Right lobe of liver (tissue), 6 donors: ENCODE measurements at regions not wholly inside any gene's neighbourhood (a gene's known extent, or its start where the extent isn't known, plus 50 kb on each side); places are given as distances from the start of the nearest gene placed in this dataset.

Experiments
- ATAC-seq, 4 donors: fragments of 200-7000 bp; cut with Tn5 transposase; one replicate each; pipeline ENCODE4 v1.9.1; 2020; ENCODE audit warnings: mild to moderate bottlenecking in 4 of 4, moderate library complexity in 4 of 4
- DNase-seq, 3 donors: peaks; one replicate each; pipeline ENCODE4 v3.0.0-alpha.2; 2020
- H3K27ac ChIP-seq, 3 donors: fragments of 200-600 bp; one replicate each; pipeline ENCODE4 v1.8.0; 2022
- H3K27me3 ChIP-seq, 2 donors: fragments of 200-600 bp; one replicate each; pipeline ENCODE4 v1.8.0; 2022
- H3K36me3 ChIP-seq, 4 donors: fragments of 200-600 bp; sonication (generic) in 1 of 4; one replicate each; pipeline versions ENCODE4 v1.5.1 to v1.8.0; 2017 to 2022; ENCODE audit warnings: control low read depth in 1 of 4
- H3K4me1 ChIP-seq, 4 donors: fragments of 200-600 bp; sonication (generic) in 1 of 4; one replicate each; pipeline versions ENCODE4 v1.5.1 to v1.8.0; 2017 to 2022; ENCODE audit warnings: control low read depth in 1 of 4
- H3K4me3 ChIP-seq, 3 donors: fragments of 200-600 bp; one replicate each; pipeline ENCODE4 v1.8.0; 2022
- H3K9me3 ChIP-seq, 4 donors: fragments of 200-600 bp; sonication (generic) in 1 of 4; one replicate each; pipeline versions ENCODE4 v1.5.1 to v1.8.0; 2017 to 2022; ENCODE audit warnings: control low read depth in 1 of 4
- POLR2A ChIP-seq: fragments of 450-650 bp; IDR thresholded peaks from one replicate; pipeline ENCODE4 v1.6.1; 2017; ENCODE audit warnings: antibody characterized with exemption, mild to moderate bottlenecking
- WGBS: methylation state at CpG from one replicate; pipeline ENCODE4 v1.1.6; 2018; ENCODE audit warnings: low coverage, low lambda C conversion rate; ENCODE audit not compliant: insufficient coverage; ENCODE audit errors: missing lambda C conversion rate; 5-methylcytosine and 5-hydroxymethylcytosine counted together
- intact Hi-C, 2 donors: fragments of 100-400 bp; cut with DNase I; formaldehyde crosslinking; loops; one replicate each; pipeline versions ENCODE4 v1.11.2 to v1.14.1; 2022
- TF ChIP-seq, protein P1 (sequence below), 4 donors: fragments of 200-600 bp in 3 of 4; fragments of 450-650 bp in 1 of 4; IDR thresholded peaks; one replicate each; pipeline versions ENCODE4 v1.5.1 to v1.8.0; 2016 to 2022; ENCODE audit warnings: antibody characterized with exemption in 4 of 4, mild to moderate bottlenecking in 2 of 4
- donor health status: DM: no; HTN: yes; CAD: no.
- donor health status: DM: no; HTN: no; CAD: no.
- donor health status: DM: no; HTN: no; CAD: no.
- donor health status: DM: no; HTN: yes; CAD: no.
- donor health status: DM: no; HTN: yes; CAD: no.

DNA sequence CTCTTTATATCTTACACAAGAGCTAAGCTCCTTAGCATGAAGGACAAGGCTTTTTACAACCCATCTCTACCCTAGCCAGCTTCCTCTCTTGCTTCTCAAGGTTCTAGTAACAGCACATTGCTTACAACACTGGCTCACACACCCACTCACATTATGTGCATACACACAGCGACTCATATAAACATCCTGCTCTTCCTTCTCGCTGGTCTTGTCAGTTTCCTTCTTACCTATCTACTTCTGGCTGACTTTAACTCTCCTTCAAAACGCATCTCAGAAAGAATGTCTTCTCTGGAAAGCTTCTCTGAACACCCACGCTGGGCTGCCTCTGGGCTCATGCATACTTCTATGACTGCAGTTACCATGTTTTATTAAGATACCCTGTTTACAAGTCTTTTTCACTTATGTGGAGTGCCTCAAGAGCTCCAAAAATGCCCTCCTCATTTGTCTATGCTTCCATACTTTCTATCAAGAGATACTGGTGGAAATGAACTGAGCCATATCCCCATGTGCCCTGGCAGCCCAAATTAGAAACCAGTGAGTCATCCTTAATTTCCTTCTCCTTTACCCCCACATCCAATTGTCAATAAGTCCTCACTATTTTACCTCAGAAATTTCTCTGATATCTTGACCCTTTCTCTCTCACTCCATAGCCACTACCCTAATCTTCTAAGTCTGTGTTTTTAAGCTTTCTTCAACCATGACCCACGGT lies 126.9 kb upstream of the KRAS start:
- DNase-seq (no peak), ATAC-seq (peak in 3 of 4 donors; percentile 34 to 46 (median 44))
- no peak for TF ChIP-seq POLR2A
- TF ChIP-seq, protein P1, sequence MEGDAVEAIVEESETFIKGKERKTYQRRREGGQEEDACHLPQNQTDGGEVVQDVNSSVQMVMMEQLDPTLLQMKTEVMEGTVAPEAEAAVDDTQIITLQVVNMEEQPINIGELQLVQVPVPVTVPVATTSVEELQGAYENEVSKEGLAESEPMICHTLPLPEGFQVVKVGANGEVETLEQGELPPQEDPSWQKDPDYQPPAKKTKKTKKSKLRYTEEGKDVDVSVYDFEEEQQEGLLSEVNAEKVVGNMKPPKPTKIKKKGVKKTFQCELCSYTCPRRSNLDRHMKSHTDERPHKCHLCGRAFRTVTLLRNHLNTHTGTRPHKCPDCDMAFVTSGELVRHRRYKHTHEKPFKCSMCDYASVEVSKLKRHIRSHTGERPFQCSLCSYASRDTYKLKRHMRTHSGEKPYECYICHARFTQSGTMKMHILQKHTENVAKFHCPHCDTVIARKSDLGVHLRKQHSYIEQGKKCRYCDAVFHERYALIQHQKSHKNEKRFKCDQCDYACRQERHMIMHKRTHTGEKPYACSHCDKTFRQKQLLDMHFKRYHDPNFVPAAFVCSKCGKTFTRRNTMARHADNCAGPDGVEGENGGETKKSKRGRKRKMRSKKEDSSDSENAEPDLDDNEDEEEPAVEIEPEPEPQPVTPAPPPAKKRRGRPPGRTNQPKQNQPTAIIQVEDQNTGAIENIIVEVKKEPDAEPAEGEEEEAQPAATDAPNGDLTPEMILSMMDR (IDR thresholded peaks at IDR 0.05) = no peak
- WGBS = 51% methylated on average over 5 of the region's 5 CpGs
- intact Hi-C loops = no loop called here
- Histone ChIP-seq H3K36me3 (no peaks in the 10 kb centered on the region), H3K27me3 (no peaks in the 10 kb centered on the region), H3K9me3 (no peaks in the 10 kb centered on the region), H3K27ac (no peak overlapping the region), H3K4me1 (no peaks in the 10 kb centered on the region), H3K4me3 (no peak overlapping the region)

DNA sequence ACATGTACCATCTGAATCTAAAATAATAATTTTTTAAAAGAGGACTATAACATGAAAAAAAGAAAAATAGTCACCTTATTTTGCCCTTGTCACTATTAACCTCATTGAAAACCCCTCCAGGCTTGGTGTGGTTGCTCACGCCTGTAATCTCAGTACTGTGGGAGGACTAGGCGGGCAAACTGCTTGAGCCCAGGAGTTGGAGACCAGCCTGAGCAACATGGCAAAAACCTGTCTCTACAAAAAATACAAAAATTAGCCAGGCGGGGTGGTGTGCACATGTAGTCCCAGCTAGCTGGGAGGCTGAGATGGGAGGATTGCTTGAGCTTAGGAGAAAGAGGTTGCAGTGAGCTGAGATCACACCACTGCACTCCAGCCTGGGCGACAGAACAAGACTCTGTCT lies 126.3 kb upstream of the KRAS start:
- H3K36me3 ChIP-seq = no peaks in the 10 kb centered on the region
- ATAC-seq (no peak), DNase-seq (no peak)
- no peak overlapping the region for H3K27ac ChIP-seq
- intact Hi-C loops = no loop called here
- no peak overlapping the region for H3K4me3 ChIP-seq
- TF ChIP-seq POLR2A = no peak
- TF ChIP-seq, protein P1 (IDR thresholded peaks at IDR 0.05) = no peak
- WGBS = 100% methylated on average over 1 of the region's 4 CpGs
- no peaks in the 10 kb centered on the region for H3K27me3 ChIP-seq
- H3K4me1 ChIP-seq = no peaks in the 10 kb centered on the region
- H3K9me3 ChIP-seq = no peaks in the 10 kb centered on the region

DNA sequence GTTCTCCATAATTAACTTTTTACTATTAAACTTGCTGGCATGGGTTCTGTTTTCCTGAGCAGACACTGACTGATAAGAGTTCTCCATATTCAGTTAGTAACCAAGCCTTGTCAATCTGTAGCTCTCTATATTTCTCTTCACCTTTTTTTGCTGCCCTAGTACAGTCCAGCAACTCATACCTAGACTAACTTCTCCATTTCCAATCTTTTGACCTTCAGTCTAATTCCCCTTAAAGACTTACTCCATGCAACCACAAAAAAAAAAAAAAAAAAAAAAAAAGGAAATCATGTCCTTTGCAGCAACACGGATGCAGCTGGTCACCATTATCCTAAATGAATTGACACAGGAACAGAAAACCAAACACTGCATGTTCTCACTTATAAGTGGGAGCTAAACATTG lies 125.7 kb upstream of the KRAS start:
- no peak for DNase-seq
- 13% methylated on average over 1 of the region's 1 CpG for WGBS
- Histone ChIP-seq H3K9me3 (no peaks in the 10 kb centered on the region), H3K36me3 (no peaks in the 10 kb centered on the region), H3K4me1 (no peaks in the 10 kb centered on the region), H3K27me3 (no peaks in the 10 kb centered on the region), H3K4me3 (no peak overlapping the region), H3K27ac (no peak overlapping the region)
- intact Hi-C loops = no loop called here
- no peak for TF ChIP-seq POLR2A
- TF ChIP-seq, protein P1 (IDR thresholded peaks at IDR 0.05) = no peak
- ATAC-seq = no peak

DNA sequence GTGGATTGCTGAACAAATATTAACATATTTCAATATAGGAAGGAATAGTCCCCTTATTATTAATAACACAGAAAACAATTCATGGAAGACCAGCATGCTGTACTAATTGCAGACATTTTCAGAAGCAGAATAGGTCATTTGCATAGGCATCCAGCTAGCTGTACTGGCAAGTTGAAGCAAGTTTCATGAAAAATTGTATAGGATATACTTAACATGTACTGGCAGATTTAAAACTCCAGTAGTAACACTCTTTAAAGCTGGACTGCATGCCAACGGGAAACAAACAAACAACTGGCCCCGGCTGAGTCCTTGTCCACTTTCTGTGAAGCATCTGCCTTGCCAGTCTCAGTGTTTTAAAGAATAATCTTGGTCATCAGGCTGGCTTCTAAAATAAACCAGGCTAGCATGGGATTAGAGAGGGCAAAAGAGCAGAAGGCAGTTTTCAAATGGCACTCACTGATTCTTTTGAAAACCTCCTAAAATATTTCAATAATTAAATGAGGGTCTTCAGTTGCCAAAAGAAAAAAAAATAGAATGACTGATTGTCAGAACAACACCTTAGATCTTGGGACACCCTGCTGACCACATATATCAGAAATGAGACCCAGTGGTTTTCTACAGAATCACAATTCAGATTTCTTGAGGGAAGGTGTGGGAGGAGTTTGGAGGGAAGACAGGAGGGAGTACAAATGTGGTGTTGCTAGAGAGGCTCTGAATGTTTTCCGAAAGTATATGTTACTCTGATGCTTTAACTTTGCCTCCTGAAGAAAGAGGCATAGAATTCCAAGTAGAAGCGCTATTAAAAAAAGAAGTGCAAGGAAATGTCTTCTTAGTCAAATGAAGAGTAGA lies 122.5 kb upstream of the KRAS start:
- no peaks in the 10 kb centered on the region for H3K36me3 ChIP-seq
- DNase-seq (no peak), ATAC-seq (no peak)
- WGBS = 56% methylated on average over 4 of the region's 4 CpGs
- intact Hi-C loops = no loop called here
- TF ChIP-seq, protein P1 (IDR thresholded peaks at IDR 0.05) = no peak
- no peak for TF ChIP-seq POLR2A
- no peak overlapping the region for H3K4me3 ChIP-seq
- no peaks in the 10 kb centered on the region for H3K9me3 ChIP-seq
- no peak overlapping the region for H3K27ac ChIP-seq
- no peaks in the 10 kb centered on the region for H3K27me3 ChIP-seq
- H3K4me1 ChIP-seq = no peaks in the 10 kb centered on the region
